ENCODE measurements at regions not wholly inside any gene's neighbourhood (a gene's known extent, or its start where the extent isn't known, plus 50 kb on each side); places are given as distances from the start of the nearest gene placed in this dataset.
"Not testable (repeated sequence)": the region's sequence is repeated elsewhere in the genome, so short reads cannot be mapped to it uniquely, and the experiment has no call there.

DNA sequence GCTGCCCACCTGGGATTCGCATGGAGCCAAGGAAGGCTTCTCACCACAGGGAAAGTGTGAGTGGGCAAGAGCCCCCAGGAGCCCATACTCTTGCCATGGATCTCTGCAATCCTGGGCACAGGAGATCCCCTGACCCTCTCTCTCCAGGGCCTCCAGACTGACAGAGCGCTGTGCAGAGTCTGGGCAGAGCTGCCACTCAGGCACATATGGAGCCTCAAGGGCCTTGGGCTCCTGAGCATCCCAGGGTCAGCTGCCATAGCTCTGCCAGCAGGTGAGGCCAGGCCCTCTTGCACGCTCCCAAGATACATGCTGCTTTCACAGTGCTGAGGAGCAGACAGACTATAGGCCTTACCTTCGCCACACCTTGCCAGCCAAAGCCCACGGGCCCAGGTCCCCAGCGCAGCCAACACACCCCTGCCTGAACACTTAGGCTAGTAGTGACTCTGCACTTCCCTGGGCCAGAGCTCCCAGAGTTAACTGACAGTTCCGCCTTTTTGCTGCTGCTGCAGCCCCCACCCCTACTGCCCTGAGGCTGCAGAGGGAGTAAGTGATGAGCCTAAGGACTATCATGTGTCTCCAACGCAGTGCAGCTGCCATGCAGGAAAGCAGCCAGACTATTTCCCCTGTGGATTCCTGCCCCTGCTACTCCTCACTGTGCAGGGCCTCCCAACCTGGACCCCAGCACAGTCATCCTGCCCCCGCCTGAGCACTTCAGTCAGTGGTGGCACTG lies 323.2 kb downstream of the SPATA31A1 start:
- not testable (repeated sequence) for H3K27ac Mint-ChIP-seq; H3K4me3 Mint-ChIP-seq; H3K9me3 Mint-ChIP-seq; H3K27me3 Mint-ChIP-seq (ENCODE audit: low read depth); H3K36me3 Mint-ChIP-seq (ENCODE audit: low read depth); H3K4me1 Mint-ChIP-seq (ENCODE audit: low read depth)

DNA sequence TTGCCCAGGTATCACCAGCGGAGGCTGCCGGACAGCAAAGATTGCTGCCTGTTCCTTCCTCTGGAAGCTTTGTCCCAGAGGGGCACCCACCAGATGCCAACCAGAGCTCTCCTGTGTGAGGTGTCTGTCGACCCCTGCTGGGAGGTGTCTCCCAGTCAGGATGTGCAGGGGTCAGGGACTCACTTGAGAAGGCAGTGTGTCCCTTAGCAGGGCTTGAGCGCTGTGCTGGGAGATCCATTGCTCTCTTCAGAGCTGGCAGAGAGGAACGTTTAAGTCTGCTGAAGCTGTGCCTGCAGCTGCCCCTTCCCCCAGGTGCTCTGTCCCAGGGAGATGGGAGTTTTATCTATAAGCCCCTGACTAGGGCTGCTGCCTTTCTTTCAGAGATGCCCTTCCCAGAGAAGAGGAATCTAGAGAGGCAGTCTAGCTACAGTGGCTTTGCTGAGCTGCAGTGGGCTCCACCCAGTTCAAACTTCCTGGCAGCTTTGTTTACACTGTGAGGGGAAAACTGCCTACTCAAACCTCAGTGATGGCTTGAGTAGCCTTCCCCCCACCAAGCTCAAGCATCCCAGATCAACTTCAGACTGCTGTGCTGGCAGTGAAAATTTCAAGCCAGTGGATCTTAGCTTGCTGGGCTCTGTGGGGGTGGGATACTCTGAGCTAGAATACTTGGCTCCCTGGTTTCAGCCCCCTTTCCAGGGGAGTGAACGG lies 325.4 kb downstream of the SPATA31A1 start:
- not testable (repeated sequence) for H3K4me3 Mint-ChIP-seq; H3K9me3 Mint-ChIP-seq; H3K27me3 Mint-ChIP-seq (ENCODE audit: low read depth); H3K4me1 Mint-ChIP-seq (ENCODE audit: low read depth); H3K27ac Mint-ChIP-seq; H3K36me3 Mint-ChIP-seq (ENCODE audit: low read depth)

DNA sequence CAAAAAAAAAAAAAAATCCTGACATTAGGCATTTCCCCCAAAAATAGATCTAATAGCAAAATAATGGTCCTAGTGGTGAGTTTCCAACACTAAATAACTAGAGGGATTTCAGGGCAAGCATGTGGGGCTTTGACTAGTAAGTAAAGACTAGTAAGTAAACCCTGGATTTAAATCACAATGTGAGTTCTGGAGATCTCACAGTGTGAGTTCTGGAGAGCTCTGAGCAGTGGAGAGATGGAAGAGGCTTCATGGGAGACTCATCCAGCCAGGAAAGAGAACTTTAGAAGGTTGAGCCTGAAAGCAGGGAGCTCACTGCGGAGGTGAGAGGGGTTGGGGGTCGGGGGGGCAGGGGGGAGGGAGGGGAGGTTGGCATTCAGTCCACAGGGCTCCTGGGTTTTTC lies 373.4 kb downstream of the SPATA31A1 start:
- H3K4me1 Mint-ChIP-seq (ENCODE audit: low read depth); H3K27me3 Mint-ChIP-seq (ENCODE audit: low read depth); H3K36me3 Mint-ChIP-seq (ENCODE audit: low read depth); H3K9me3 Mint-ChIP-seq; H3K27ac Mint-ChIP-seq; H3K4me3 Mint-ChIP-seq: not testable (repeated sequence)

DNA sequence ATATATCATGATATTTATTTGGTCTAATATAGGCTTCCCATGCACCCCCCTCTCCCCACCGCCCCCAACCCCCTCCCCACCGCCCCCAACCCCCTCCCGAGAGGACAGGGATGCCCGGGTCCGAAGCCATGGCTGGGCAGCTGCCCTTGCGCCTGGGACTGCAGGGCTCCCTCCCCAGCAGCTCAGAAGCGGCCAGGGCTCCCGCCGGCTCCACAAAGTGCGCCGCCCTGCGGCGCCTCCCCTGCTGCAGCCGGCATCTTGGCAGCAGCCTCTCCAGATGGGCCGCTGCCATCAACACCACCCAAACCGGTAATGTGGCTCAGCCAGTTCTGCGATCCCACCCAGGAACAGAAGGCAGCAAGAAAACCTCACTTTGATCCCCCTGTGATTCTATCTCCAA lies 389.4 kb downstream of the SPATA31A1 start:
- H3K36me3 Mint-ChIP-seq (ENCODE audit: low read depth); H3K4me3 Mint-ChIP-seq; H3K9me3 Mint-ChIP-seq; H3K4me1 Mint-ChIP-seq (ENCODE audit: low read depth); H3K27ac Mint-ChIP-seq; H3K27me3 Mint-ChIP-seq (ENCODE audit: low read depth): not testable (repeated sequence)

DNA sequence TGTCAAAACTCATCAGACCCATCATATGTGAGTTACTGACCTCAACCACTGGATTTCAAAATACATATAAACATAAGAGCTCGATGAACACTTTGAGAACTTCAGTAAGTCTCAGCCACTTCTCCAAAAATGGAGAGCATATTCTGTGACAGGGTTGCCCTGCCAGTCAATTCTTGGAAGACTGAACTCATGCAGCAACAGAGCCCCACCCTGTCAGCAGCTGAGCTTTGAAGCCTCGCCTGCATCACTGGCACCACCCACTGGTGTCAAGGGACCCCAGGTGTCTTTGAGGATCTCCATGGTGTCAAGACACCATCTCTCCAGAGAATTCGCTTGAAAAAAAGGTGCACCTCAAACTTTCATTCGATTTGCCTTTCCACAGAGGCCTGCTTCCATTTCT lies 420.1 kb downstream of the SPATA31A1 start:
- not testable (repeated sequence) for H3K27me3 Mint-ChIP-seq (ENCODE audit: low read depth); H3K4me1 Mint-ChIP-seq (ENCODE audit: low read depth); H3K9me3 Mint-ChIP-seq; H3K36me3 Mint-ChIP-seq (ENCODE audit: low read depth); H3K27ac Mint-ChIP-seq; H3K4me3 Mint-ChIP-seq

DNA sequence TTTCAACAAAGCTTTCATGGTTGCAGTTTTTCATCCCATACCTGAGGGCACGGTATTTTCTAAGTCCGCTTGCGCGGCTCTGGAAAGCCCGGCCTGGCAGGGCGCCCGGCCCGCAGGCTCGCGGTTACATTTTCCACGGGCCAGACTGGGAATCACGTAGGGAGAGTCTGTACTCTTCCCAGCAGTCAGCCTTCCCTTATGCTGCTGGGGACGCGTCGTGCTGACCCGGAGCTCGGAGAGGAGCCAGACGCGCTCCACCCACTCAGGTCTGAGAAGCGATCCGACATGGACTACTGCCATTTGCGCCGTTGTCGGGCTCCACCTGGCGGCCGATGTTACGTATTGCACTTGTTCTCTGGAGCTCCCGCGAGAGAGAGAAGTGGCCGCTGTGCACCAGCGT lies 435.9 kb downstream of the SPATA31A1 start:
- H3K27ac Mint-ChIP-seq; H3K4me3 Mint-ChIP-seq; H3K9me3 Mint-ChIP-seq; H3K27me3 Mint-ChIP-seq (ENCODE audit: low read depth); H3K36me3 Mint-ChIP-seq (ENCODE audit: low read depth); H3K4me1 Mint-ChIP-seq (ENCODE audit: low read depth): not testable (repeated sequence)

GRCh38 chr9:39797935-39798334 lies 442.5 kb downstream of the SPATA31A1 start:
- not testable (repeated sequence) for H3K36me3 Mint-ChIP-seq (ENCODE audit: low read depth); H3K4me1 Mint-ChIP-seq (ENCODE audit: low read depth); H3K27me3 Mint-ChIP-seq (ENCODE audit: low read depth); H3K4me3 Mint-ChIP-seq; H3K27ac Mint-ChIP-seq; H3K9me3 Mint-ChIP-seq

GRCh38 chr9:39799252-39799651 lies 443.8 kb downstream of the SPATA31A1 start:
- H3K9me3 Mint-ChIP-seq; H3K36me3 Mint-ChIP-seq (ENCODE audit: low read depth): not testable (repeated sequence)

GRCh38 chr9:39802561-39802960 lies 447.1 kb downstream of the SPATA31A1 start:
- not testable (repeated sequence) for H3K27me3 Mint-ChIP-seq (ENCODE audit: low read depth); H3K27ac Mint-ChIP-seq; H3K36me3 Mint-ChIP-seq (ENCODE audit: low read depth)

More at GRCh38 chr9:39799252-39799651, 443.8 kb downstream of the SPATA31A1 start:
- not testable (repeated sequence) for H3K27me3 Mint-ChIP-seq (ENCODE audit: low read depth); H3K27ac Mint-ChIP-seq; H3K4me3 Mint-ChIP-seq; H3K4me1 Mint-ChIP-seq (ENCODE audit: low read depth)

DNA sequence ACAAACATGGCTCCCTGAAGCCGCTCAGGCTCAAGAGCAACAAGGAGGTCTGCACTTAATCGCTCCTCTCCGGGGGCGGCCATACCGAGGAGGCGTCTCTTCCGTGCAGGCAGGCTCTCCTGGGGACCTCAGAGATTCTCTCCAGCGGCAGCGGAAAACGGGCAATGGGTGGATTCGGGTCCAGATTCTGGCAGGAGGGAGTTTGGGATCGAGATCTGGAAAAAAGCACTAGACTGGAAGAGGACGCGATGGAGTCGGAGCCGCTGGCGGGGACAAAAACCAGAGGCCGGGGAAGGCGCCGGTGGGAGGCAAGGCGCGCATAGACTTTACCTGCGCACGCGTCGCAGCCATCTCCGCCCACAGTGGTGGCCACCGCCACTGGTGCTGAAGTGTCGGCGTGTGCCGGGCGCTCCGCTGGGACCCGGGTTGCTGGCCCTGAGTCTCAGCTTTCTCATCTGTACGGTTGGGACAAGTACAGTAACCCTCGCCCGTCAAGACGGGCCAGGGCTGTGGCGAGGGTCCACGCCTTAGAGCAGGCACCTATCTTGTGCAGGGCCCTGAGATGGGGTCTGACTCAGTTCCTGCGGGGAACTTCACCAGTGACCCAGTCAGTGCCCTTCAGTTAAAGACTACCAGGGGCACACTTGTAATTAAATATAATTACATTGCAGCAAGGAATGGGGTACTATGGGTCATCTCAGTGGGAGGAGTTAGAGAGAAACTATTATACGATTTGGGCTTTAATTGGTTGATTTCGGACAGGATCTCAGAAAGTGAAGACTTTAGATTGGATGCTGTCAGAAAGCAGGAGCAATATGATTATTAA lies 454.1 kb downstream of the SPATA31A1 start:
- peak overlapping the region; percentile 97 for H3K27ac Mint-ChIP-seq

More at GRCh38 chr9:39802561-39802960, 447.1 kb downstream of the SPATA31A1 start:
- H3K4me1 Mint-ChIP-seq (ENCODE audit: low read depth); H3K9me3 Mint-ChIP-seq; H3K4me3 Mint-ChIP-seq: not testable (repeated sequence)

DNA sequence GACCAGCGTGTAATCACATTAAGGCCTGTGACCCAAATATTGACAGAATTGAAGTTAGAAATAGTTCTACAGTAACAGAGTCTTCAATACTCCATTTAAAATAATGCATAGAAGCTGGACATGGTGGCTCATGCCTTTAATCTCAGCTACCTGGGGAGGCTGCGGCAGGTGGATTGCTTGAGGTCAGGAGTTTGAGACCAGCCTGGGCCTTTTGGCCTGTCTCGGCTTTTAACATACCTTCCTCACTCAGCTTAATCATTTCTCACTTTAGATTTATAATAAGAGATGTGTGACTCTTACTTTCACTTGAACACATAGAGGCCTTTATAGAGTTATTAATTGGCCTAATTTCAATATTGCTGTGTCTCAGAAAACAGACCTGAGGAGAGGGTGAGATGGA lies 454.9 kb downstream of the SPATA31A1 start:
- H3K27ac Mint-ChIP-seq; H3K4me1 Mint-ChIP-seq (ENCODE audit: low read depth); H3K4me3 Mint-ChIP-seq; H3K36me3 Mint-ChIP-seq (ENCODE audit: low read depth); H3K9me3 Mint-ChIP-seq; H3K27me3 Mint-ChIP-seq (ENCODE audit: low read depth): not testable (repeated sequence)

More for the DNA sequence above, 454.1 kb downstream of the SPATA31A1 start:
- H3K9me3 Mint-ChIP-seq; H3K27me3 Mint-ChIP-seq (ENCODE audit: low read depth); H3K4me1 Mint-ChIP-seq (ENCODE audit: low read depth); H3K36me3 Mint-ChIP-seq (ENCODE audit: low read depth): not testable (repeated sequence)
- H3K4me3 Mint-ChIP-seq, result peak overlapping the region; percentile 97

GRCh38 chr9:39811615-39812014 lies 456.1 kb downstream of the SPATA31A1 start:
- H3K27ac Mint-ChIP-seq; H3K36me3 Mint-ChIP-seq (ENCODE audit: low read depth); H3K9me3 Mint-ChIP-seq; H3K4me3 Mint-ChIP-seq; H3K27me3 Mint-ChIP-seq (ENCODE audit: low read depth); H3K4me1 Mint-ChIP-seq (ENCODE audit: low read depth): not testable (repeated sequence)

DNA sequence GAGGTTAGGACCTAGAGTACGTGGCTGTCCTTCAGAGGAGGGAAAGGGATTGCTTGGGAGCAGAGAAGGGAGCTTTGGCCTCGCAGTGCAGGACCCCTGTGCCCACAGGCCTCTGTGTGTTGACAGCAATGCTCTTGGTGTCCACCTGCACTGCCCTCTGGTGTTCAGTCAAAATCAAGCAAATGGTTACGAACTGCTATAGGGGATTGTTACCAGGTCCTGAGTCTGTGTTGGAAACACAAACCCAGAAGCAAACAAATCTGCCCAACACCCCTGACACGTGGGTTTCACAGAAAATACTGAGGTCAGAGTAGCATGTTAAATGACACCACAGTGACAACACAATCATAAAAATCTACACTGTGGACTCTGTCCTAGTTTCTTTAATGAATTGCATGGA lies 473.0 kb downstream of the SPATA31A1 start:
- H3K9me3 Mint-ChIP-seq; H3K36me3 Mint-ChIP-seq (ENCODE audit: low read depth): not testable (repeated sequence)

More for the DNA sequence above, 473.0 kb downstream of the SPATA31A1 start:
- not testable (repeated sequence) for H3K27ac Mint-ChIP-seq; H3K4me1 Mint-ChIP-seq (ENCODE audit: low read depth); H3K27me3 Mint-ChIP-seq (ENCODE audit: low read depth); H3K4me3 Mint-ChIP-seq
